ENCODE measurements at regions not wholly inside any gene's neighbourhood (a gene's known extent, or its start where the extent isn't known, plus 50 kb on each side); places are given as distances from the start of the nearest gene placed in this dataset.

GRCh38 chr4:64095398-64095797 lies 313.9 kb downstream of the TECRL start:
- TF ChIP-seq CTCF (IDR thresholded peaks at IDR 0.05) (no peak), REST (IDR thresholded peaks at IDR 0.05; ENCODE audit: insufficient read depth in 1 of 2, low read depth in 2 of 2, low read length in 1 of 2) (no peak), POLR2AphosphoS5 (IDR thresholded peaks at IDR 0.05; ENCODE audit: low read depth, low read length) (no peak)

Measured in Panc1 (cell line).